ENCODE measurements at regions not wholly inside any gene's neighbourhood (a gene's known extent, or its start where the extent isn't known, plus 50 kb on each side); places are given as distances from the start of the nearest gene placed in this dataset.

DNA sequence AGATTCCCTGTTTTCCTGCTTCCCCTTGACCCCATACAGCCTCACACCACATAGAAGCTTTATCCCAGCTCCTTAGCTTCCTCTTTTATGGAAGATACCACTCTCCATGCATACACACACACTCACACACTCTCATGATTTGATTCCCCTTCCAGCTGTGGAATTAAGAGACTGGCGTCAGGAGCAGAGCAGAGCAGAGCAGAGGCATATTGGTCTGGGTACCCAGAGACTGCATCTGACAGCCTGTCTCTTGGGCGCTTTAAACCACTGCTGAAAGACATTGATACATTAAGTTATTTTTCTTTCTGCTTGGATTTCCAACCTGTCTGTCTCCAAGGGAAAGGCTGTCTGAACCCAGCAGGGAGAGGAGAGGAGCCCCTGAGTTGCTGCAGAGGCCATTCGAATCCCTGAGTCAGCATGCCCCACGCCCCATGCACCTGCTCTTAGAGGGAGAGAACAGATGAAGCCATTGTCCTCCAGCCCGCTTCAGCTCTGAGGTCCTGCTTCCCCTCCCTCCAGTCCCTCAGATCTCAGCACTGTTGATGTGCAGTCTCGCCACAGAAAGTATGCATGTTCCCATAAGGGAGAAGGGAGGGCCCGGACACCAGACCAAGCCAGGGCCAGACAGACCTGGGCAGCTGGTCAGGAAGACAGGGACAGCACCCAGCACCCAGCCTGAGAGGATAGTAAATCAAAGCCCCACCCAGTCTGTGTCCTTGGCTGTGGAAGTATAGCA is 66.7 kb upstream of the GJB5 start:
- H3K4me3 ChIP-seq (ENCODE audit: low read depth, low read length): no peak overlapping the region
- TF ChIP-seq, protein P1, sequence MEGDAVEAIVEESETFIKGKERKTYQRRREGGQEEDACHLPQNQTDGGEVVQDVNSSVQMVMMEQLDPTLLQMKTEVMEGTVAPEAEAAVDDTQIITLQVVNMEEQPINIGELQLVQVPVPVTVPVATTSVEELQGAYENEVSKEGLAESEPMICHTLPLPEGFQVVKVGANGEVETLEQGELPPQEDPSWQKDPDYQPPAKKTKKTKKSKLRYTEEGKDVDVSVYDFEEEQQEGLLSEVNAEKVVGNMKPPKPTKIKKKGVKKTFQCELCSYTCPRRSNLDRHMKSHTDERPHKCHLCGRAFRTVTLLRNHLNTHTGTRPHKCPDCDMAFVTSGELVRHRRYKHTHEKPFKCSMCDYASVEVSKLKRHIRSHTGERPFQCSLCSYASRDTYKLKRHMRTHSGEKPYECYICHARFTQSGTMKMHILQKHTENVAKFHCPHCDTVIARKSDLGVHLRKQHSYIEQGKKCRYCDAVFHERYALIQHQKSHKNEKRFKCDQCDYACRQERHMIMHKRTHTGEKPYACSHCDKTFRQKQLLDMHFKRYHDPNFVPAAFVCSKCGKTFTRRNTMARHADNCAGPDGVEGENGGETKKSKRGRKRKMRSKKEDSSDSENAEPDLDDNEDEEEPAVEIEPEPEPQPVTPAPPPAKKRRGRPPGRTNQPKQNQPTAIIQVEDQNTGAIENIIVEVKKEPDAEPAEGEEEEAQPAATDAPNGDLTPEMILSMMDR (IDR thresholded peaks at IDR 0.05; ENCODE audit: low read depth, low read length): no peak

DNA sequence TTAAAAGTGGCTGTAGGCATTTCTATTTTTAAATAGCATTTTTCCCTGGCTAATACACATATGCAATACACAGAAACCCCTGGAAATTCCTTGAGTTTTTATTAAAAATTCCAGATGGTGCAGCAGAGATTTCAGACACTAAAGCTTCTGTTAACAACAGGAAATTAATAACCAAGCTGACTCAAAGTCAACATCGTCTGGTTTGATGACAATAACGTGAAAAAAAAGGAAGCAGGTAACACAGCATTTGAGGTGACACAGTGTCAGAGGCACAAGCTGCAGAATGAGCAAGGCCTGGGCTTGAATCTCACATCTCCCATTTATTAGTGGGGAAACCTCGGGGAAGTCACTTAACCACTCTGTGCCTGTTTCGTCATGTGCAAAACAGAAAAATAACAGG is 64.6 kb upstream of the GJB5 start:
- no peak overlapping the region for H3K4me3 ChIP-seq (ENCODE audit: low read depth, low read length)
- TF ChIP-seq, protein P1 (IDR thresholded peaks at IDR 0.05; ENCODE audit: low read depth, low read length): no peak

GRCh38 chr1:34693081-34693480 is 61.8 kb upstream of the GJB5 start:
- H3K4me3 ChIP-seq (ENCODE audit: low read depth, low read length): no peak overlapping the region
- TF ChIP-seq, protein P1 (IDR thresholded peaks at IDR 0.05; ENCODE audit: low read depth, low read length): no peak

DNA sequence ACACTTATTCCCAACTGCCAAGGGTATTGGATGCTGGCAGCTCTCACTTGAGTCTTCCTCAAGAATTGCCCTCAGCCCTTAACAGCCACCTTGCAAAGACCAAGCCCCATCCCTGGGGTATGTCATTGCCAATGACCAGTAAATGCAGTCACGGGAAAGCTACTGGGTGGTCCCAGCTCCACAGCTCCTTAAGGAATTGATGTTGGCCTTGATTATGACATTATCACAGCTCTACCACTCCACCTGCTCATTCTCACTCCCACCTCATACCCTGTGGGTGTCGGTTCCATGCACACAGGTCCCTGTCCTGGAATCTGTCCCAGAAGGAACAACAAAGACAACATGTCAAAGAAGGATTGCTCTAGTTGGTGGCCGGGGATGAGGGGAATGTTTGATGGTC is 60.5 kb upstream of the GJB5 start:
- H3K4me3 ChIP-seq (ENCODE audit: low read depth, low read length): no peak overlapping the region
- TF ChIP-seq, protein P1 (IDR thresholded peaks at IDR 0.05; ENCODE audit: low read depth, low read length): no peak

GRCh38 chr1:34695580-34695979 is 59.3 kb upstream of the GJB5 start:
- TF ChIP-seq, protein P1 (IDR thresholded peaks at IDR 0.05; ENCODE audit: low read depth, low read length): no peak
- no peak overlapping the region for H3K4me3 ChIP-seq (ENCODE audit: low read depth, low read length)

DNA sequence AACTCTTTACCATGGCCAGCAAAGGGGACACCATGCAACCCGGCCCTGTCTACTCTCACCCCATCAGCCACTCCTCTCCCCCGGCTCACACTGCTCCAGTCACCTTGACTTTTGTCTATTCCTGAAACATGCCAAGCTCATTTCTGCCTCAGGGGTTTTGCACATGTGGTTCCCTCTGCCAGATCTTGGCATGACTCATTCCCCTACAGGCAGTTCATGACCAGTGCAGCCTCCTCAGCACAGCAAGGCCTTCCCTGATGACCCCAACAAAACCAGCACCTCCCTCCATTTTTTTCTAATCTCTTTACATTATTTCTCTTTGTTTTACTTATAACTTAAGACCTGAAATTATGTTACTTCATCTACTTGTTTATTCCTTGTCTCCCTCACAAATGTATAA is 58.6 kb upstream of the GJB5 start:
- no peak overlapping the region for H3K4me3 ChIP-seq (ENCODE audit: low read depth, low read length)
- TF ChIP-seq, protein P1 (IDR thresholded peaks at IDR 0.05; ENCODE audit: low read depth, low read length): no peak

- no peak overlapping the region for H3K4me3 ChIP-seq (ENCODE audit: low read depth, low read length)
- TF ChIP-seq, protein P1 (IDR thresholded peaks at IDR 0.05; ENCODE audit: low read depth, low read length): no peak
Observed at GRCh38 chr1:34696981-34697380, 57.9 kb upstream of the GJB5 start.
